Stimulated activated CD4-positive, alpha-beta T cell treated with anti-CD3 and anti-CD28 coated beads, Interleukin-4, amount 100 ng/mL, for 48 hours (primary cell): ENCODE measurements at regions not wholly inside any gene's neighbourhood (a gene's known extent, or its start where the extent isn't known, plus 50 kb on each side); places are given as distances from the start of the nearest gene placed in this dataset.

Experiments
- DNase-seq, 2 donors: peaks; one replicate each; pipeline ENCODE4 v3.0.0-alpha.2; 2020; ENCODE audit warnings: low read depth in 2 of 2

GRCh38 chr1:163744301-163744887 lies 422.6 kb downstream of the NUF2 start:
- DNase-seq: no peak

DNA sequence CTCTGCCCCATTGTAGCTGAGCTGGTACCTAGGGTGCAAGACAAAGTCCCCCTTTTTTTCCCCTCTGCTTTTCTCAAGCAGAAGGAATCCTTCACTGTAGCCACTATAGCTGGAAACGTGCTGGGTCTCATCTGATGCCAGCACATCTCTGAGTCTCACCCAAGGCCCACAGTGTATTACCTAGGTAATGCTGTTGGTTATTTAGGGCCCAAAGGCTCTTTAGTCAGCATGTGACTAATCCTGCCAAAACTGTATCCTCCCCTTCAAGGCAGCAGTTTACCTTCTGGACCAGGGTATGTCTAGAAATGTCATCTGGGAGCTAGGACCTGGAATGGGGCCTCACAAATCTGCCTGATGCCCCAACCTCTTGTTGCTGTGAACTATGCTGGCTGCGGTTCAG lies 423.4 kb downstream of the NUF2 start:
- no peak for DNase-seq

GRCh38 chr1:163747261-163747660 lies 425.5 kb downstream of the NUF2 start:
- no peak for DNase-seq

DNA sequence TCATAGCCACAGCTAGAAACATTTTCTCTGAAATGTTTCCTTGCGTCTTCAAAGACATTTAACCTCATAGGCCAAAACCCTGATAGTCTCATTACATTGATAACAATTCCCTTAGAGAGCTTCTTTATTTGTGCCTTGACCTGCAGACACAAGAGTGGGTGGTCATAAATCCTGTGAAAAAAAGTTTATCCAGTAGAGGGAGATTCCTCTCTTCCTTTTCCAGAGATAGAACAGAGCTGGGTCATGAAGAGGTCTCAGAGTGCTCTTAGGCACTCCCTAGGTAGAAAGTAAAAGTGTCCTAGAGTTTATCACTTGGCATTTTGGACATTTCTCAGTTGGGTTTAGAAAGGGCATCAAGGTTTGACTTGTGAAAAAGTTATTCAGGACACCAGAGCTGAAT lies 426.1 kb downstream of the NUF2 start:
- DNase-seq: no peak

- DNase-seq: no peak
Measured at GRCh38 chr1:163758977-163759670, 437.4 kb downstream of the NUF2 start.

DNA sequence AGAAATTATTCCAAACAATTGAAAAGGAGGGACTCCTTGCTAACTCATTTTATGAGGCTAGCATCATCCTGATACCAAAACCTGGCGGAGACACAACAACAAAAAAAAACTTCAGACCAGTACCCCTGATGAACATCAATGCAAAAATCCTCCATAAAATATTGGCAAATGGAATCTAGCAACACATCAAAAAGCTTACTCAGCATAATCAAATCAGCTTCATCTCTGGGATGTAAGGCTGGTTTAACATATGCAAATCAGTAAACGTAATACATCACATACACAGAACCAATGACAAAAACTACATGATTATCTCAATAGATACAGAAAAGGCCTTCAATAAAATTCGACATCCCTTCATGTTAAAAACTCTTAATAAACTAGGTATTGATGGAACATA lies 440.1 kb downstream of the NUF2 start:
- DNase-seq: no peak

DNA sequence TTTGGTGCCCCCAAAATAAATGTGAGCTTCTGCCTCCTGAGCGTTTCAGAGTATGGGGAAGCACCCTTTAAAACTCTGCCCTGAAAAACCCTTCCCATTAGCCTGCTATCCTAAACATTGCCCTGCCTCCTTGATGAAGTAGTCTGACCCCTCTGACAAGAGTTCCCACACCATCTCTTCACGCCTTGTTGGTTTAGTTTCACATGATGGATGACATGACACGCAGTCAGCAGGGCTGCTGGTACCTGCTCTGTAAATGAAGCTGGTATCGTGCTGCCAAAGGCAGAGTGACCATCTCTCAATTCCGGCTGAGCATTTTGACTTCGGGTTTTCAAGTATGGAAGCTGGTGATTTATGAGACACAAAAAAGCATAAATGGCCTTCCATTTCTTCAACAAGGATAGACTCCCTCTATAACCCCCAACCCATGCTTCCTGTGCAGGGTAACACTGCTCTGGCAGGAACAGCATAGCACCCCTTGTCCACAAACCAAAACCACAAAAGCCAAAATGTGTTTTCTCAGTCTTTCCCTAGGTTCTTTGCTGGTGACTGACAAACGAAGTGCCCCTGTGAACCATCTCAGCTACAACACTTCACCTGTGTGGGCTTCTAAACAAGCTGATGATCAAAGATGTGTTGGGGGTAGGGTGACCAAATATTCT lies 444.6 kb downstream of the NUF2 start:
- DNase-seq: no peak

DNA sequence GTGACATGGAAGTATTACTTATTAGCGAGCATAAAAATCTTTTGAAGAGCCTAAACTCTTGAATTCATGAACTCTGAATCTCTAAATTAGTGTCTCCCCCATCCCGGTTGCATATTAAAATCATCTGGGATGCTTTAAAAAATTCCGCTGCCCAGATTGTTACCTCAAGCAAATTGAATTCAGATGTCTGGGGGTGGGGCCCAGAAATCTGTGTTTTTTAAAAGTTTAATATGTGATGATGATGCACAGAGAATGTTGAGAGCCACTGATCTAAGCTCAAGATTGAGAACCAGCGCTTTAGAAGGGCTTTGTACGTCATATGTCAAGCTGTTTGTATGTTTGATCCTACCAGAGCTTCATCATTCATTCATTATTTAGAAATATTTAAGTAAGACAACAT lies 446.8 kb downstream of the NUF2 start:
- no peak for DNase-seq

DNA sequence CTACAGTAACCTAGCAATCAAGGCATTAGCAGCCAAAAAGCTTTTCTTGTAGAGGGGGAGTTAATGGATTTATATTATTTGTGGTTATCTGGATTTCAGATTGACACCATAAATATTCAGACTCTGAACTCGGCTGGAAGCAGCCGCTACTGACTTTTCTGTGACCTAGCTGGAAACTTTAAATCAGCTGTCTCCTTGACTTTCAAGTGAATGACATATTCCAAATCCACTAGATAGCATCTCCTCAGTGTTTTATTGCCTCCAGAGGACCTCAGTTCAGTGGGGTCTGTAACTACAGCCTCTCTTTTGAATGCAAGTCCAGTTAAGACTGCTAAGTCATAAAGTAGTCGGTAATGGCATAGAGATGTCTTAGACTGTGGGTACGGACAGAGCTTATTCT lies 448.5 kb downstream of the NUF2 start:
- DNase-seq: no peak

DNA sequence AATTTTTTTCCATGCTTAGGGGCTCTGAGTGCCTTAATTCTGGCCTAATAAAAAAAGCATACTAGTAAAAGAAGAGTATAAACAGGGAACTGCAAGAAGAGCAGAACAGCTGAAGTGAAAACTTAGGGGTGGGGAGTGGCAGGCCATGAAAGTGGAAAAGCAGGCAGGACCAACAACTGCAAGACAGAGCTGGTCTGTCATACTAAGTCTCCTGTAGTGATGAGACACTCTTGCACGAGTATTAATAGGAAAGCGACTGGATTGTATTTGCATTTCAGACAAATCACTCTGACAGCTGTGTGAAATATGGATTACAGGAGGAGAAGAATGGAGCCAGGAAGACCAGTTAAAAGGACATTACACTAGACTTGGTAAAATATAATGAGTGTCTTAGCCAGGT lies 449.9 kb downstream of the NUF2 start:
- DNase-seq: no peak

- DNase-seq: no peak
Measured at GRCh38 chr1:163772246-163772645, 450.5 kb downstream of the NUF2 start.

- DNase-seq: no peak
Measured at GRCh38 chr1:163773396-163773795, 451.6 kb downstream of the NUF2 start.

DNA sequence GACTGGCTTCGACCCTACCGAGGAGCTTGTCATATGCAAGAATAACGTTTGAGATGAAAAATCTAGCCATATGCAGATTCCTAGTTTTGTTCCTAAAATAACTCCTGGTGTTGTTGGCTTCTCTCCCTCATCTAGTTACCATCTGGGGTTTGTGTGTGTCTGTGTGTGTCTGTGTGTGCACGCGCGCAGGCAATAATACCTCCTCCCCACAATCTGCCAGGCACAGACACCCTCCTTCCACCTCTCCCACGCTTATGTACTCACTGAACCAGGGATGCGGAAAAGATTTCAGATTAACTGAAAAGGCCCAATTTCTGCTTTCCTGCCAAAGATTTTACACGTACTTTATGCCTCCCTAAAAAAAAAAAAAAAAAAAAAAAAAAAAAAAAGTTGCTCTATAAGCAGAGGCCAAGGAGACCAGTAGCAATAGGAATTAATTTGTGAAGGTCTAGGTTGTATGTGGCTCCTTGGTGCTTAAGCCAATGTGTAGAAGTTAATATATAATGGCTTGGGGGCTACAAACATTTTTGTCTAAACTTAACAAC lies 452.7 kb downstream of the NUF2 start:
- DNase-seq: no peak

DNA sequence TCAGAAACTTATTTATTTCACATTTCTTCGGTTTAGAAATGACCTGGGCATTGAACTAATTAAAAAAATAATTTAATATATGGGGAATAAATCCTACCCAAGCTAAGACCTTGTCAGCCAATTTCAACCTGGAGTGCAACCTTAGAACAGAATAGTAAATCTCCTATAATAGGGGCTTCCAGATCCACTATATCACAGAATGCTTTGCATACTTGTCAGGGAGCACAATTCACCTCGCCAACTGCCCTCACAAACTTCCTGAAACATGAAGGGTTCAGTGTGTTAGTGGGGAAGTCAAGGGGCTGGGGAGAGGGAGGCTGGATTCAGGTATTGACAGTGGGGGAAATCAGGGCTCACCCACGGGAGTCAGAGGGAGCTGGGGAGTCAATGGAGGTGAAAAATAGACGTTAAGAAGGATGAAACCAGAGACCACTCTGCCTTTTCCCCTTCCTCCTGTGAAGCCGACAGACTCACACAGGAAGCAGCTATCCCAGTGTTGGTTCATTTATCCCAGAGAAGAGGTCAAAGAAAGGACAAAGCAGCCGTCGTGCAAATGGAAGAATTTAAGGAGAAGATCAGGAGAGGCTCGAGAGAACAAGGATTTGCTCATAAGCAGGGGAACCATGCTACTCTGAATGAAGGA lies 453.3 kb downstream of the NUF2 start:
- no peak for DNase-seq

GRCh38 chr1:163777205-163777604 lies 455.5 kb downstream of the NUF2 start:
- DNase-seq: no peak

GRCh38 chr1:163781146-163781545 lies 459.4 kb downstream of the NUF2 start:
- DNase-seq: no peak

DNA sequence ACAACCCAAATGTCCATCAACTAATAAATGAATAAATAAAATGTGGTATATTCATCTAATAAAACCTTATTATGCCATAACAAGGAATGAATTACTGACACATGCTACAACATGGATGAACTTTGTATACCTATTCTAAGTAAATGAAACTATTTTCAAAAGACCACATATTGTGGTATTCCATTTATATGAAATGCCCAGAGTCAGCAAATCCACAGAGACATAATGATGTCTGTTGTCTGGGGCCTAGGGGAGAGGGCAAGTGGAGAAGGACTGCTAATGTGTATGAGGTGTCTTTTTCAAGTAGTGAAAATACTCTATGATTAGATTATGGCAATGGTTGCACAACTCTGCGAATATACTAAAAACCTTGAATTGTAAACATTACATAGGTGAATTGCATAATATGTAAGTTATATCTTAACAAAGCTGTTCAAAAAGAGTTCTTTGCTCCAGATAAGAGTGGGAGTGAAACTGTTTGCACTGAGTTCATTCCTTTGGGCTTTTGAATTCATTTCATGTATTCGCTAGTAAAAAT lies 464.2 kb downstream of the NUF2 start:
- DNase-seq: no peak

DNA sequence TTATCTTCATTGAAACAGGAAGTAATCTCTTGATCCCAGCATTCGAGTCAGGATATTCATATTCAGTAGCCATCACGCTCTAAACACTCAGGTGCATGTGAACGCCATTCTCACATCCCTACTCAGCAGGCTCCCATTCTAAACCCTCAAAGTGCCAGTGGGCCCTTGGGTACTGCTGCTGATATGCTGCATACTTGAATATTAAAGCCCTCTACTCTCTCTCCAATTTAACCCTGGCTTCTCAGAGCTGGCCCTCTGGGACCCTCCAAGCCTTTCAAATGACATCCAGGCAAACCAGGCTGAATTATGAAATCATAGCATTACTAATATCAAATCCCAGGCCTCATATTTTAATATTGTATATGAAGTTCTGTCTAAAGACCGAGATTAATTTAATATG lies 468.2 kb downstream of the NUF2 start:
- DNase-seq: no peak

GRCh38 chr1:163794551-163794950 lies 472.8 kb downstream of the NUF2 start:
- DNase-seq: no peak

DNA sequence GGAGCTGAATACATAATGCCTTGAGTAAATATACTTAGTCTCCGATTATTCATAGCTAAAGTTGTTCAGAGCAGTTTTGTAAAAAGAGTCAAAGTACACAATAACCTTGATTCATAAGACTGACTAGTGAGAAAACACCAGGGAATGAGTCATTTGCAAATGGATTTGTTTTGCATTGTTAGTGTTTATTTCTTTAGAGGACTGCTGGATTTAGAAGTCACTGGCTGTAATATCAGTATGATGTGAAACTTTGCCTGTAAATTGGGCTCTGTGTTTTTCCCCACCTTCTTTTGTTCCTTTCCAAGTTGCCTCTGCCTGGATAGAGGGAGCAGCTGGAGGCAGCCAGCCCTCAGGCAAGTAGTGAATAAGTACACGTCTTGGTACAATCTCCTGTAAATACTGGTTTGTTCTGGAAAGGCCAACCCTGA lies 474.7 kb downstream of the NUF2 start:
- DNase-seq: no peak

- no peak for DNase-seq
Measured at GRCh38 chr1:163797816-163798215, 476.1 kb downstream of the NUF2 start.

- no peak for DNase-seq
Measured at GRCh38 chr1:163799190-163799805, 477.5 kb downstream of the NUF2 start.
